Immature natural killer cell (primary cell): ENCODE measurements at regions not wholly inside any gene's neighbourhood (a gene's known extent, or its start where the extent isn't known, plus 50 kb on each side); places are given as distances from the start of the nearest gene placed in this dataset.

Experiments
- DNase-seq, 3 donors: peaks; one replicate each; pipeline ENCODE4 v3.0.0; 2022; ENCODE audit warnings: mixed read lengths in 1 of 3
- H3K27ac Mint-ChIP-seq, 6 donors: one replicate each; pipeline ENCODE4 v1.8.0; 2020; ENCODE audit warnings: mixed read lengths in 6 of 6, mild to moderate bottlenecking in 5 of 6, inconsistent platforms in 4 of 6, moderate library complexity in 3 of 6
- H3K27me3 Mint-ChIP-seq, 3 donors: one replicate each; pipeline ENCODE4 v1.8.0; 2020 to 2021; ENCODE audit warnings: low read depth in 3 of 3, mild to moderate bottlenecking in 3 of 3, mixed read lengths in 3 of 3, moderate library complexity in 3 of 3, inconsistent platforms in 1 of 3
- H3K36me3 Mint-ChIP-seq, 3 donors: one replicate each; pipeline ENCODE4 v1.8.0; 2020; ENCODE audit warnings: mixed read lengths in 3 of 3, inconsistent platforms in 2 of 3, mild to moderate bottlenecking in 2 of 3
- H3K4me1 Mint-ChIP-seq, 2 donors: one replicate each; pipeline ENCODE4 v1.8.0; 2020; ENCODE audit warnings: inconsistent platforms in 2 of 2, mild to moderate bottlenecking in 2 of 2, mixed read lengths in 2 of 2, moderate library complexity in 1 of 2
- H3K4me3 Mint-ChIP-seq, 5 donors: one replicate each; pipeline ENCODE4 v1.8.0; 2020; ENCODE audit warnings: mild to moderate bottlenecking in 5 of 5, mixed read lengths in 5 of 5, inconsistent platforms in 3 of 5, moderate library complexity in 3 of 5
- H3K9me3 Mint-ChIP-seq, 6 donors: one replicate each; pipeline ENCODE4 v1.8.0; 2020; ENCODE audit warnings: mild to moderate bottlenecking in 6 of 6, mixed read lengths in 6 of 6, inconsistent platforms in 4 of 6, moderate library complexity in 3 of 6

DNA sequence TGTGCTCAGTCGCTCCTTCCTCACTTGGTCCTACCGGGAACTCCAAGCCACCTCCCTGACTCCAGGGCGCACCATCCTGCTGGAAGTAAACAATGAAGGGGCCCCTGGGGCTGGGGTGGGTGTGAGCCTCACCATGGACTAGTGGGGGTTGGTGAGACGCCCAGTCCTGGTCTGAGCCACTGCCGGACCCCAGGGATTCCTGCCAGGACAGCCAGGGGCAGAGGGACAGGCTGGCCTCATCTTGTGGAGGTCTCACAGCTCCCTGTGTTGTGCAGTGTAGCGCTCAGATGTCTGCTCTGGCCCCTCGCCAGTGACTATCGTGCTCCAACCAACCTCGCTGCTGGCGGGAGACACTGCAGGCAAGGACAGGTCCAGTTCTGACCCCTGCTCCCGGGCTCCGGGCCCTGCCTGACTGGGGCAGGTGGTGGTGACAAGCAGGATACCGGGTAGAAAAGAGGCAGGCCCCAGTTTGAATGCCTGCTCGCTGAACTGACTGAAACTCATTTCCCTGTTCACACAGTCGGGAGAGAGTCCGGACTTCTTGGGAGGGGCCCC, 1021.4 kb downstream of the BRD1 start:
- Mint-ChIP-seq H3K4me3 (no peak overlapping the region), H3K27me3 (peaks cover 3 to 4% (median 3%) of the 10 kb centered on the region in 3 donors), H3K36me3 (no peaks in the 10 kb centered on the region), H3K4me1 (no peaks in the 10 kb centered on the region), H3K9me3 (no peaks in the 10 kb centered on the region), H3K27ac (no peak overlapping the region)
- DNase-seq = no peak

DNA sequence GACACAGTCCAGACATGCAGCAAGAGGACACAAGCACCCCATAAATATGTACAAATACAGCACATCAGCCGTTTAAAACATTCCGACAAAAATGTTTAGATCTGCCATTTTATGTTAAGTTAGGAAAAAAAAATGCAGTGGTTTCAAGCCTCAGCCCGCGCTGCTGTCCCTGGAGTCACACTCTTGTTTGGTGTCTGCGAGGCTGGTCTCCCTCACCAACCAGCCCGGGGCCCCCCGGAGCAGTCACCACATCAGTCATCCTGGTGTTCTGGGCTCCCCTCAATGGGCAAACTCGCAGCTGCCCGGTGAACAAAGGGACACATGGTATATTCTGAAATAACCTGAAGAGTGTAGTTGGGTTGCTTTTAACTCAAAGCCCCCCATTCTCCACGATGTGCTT, 1022.2 kb downstream of the BRD1 start:
- Mint-ChIP-seq H3K36me3 (no peaks in the 10 kb centered on the region), H3K4me3 (no peak overlapping the region), H3K27me3 (peaks cover 2 to 4% (median 3%) of the 10 kb centered on the region in 3 donors), H3K27ac (no peak overlapping the region), H3K4me1 (no peaks in the 10 kb centered on the region), H3K9me3 (no peaks in the 10 kb centered on the region)
- DNase-seq = no peak

DNA sequence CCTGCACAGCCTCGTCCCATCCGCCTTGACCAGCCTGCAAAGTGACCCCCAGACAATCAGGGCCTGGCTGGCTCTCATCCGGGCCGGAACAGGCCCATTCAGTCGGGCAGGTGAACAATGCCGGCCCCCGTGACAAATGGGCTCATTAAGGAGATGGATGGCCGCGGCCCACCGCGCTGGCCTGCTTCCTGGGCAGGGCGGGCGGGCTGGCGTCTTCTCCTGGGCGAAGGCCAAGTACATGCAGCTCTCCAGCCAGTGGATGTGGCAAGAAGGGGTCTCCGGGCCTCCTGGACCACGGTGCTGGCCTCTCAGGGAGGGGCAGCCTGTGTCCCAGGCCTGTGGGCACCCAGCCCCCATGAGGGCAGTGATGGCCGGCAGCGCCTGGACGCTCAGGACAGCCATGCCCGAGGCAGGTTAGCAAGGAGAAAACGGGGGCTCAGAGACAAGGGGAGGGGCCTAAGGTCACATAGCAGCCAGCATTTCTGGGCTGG, 1022.8 kb downstream of the BRD1 start:
- no peak for DNase-seq
- H3K27ac Mint-ChIP-seq = no peak overlapping the region
- peaks cover 2 to 4% (median 3%) of the 10 kb centered on the region in 3 donors for H3K27me3 Mint-ChIP-seq
- H3K4me3 Mint-ChIP-seq = no peak overlapping the region
- H3K9me3 Mint-ChIP-seq = no peaks in the 10 kb centered on the region
- H3K36me3 Mint-ChIP-seq = no peaks in the 10 kb centered on the region
- H3K4me1 Mint-ChIP-seq = no peaks in the 10 kb centered on the region

DNA sequence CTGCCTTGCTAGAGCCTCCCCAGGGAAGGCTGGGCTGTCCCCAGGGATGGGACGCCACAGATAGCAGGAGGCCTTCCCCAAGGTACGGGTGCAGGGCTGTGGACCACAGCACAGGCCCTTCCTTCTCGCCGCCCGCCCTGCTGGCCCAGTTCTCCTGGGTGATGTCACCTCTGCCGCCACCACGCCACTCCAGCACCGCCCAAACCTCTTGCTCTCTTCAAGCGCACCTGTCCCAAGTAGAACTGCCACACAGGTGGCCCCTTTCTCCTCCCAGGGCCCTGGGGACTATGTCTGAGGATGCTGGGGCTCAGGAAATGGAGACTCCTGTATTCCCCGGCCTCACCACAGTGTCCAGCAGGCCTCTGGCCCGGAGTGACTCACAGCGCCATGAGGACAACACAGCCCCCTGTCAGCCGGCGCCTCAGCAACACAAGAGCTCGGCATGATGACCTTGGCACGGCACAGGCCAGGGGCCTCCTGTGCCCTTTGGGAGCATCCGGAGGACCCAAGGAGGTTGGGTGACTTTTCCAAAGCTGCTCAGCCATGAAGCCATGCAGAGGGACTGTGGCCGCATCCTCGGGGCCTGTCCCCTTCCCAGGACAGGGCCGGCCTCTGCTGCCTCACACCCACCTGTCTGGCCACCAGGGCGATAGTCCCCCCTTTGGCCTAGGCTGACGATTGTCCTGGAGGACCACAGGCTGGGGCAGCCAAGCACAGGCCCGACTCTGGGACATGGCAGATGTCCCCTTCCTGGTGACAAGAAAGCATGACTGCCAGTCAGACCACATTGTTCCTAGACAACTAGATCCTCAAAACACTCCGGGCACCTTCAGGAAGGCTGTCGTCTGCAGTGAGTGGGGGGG, 1023.5 kb downstream of the BRD1 start:
- no peak overlapping the region for H3K4me3 Mint-ChIP-seq
- no peak overlapping the region for H3K27ac Mint-ChIP-seq
- no peaks in the 10 kb centered on the region for H3K4me1 Mint-ChIP-seq
- no peaks in the 10 kb centered on the region for H3K9me3 Mint-ChIP-seq
- no peak for DNase-seq
- H3K27me3 Mint-ChIP-seq = peaks cover 2 to 4% (median 3%) of the 10 kb centered on the region in 3 donors
- no peaks in the 10 kb centered on the region for H3K36me3 Mint-ChIP-seq

DNA sequence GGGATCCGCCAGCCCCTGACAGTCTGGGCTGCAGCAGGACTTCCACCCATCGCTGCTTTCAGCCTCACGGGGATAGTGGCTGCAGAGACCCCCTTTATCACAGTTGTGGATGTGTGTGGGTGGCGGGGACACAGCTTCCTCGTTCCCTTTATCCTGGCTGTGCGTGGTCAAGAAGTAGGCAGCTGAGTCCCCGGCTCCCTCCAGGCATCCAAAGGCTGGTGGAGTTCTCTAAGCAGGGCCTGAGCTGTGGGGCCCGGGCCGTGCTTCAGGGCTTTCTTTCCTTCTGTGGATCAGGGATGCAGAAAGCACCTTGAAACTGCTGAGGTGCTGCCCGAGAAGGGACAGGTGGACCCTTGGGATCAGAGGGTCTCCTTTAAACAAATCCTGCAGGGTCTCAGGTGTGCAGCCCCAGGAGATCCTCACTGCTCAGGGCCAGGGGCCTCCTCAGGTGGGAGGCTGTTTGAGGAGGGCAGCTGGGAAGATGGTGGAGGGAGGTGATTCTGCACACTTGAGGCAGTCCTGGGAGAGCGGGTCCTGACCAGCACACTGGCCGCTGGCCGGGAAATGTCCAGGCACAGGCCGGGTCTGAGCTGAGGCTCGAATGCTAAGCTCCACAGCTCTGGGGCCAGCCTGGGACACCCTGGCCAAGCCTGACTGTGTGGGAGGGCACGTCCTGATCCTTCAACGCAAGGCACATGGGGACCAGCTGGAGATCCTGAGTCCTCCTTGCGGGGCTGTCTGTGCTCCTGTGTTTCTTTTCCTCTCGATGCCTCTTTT, 1024.3 kb downstream of the BRD1 start:
- H3K36me3 Mint-ChIP-seq = no peaks in the 10 kb centered on the region
- no peaks in the 10 kb centered on the region for H3K9me3 Mint-ChIP-seq
- DNase-seq = no peak
- peaks cover 2 to 4% (median 3%) of the 10 kb centered on the region in 3 donors for H3K27me3 Mint-ChIP-seq
- H3K27ac Mint-ChIP-seq = no peak overlapping the region
- H3K4me3 Mint-ChIP-seq = no peak overlapping the region
- H3K4me1 Mint-ChIP-seq = no peaks in the 10 kb centered on the region

DNA sequence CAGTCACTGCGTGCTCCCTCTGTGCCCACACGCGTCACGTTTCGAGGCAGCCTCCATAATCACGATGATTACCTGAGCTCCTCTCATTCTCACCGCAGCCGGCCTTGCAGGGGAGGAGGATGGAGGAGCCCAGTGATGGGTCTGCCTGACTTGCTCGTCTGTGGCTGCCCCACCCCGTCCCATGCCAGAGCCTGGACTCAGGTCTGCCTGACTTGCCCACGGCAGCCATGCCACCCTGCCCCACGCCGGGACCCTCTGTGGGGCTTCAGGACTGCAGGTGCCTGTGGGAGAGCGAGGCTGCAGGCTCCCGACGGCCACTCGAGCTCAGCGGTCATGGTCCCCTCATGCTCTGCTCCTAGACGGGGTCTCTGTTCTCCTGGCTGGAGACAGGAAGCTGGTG, 1025.1 kb downstream of the BRD1 start:
- no peak overlapping the region for H3K27ac Mint-ChIP-seq
- no peaks in the 10 kb centered on the region for H3K9me3 Mint-ChIP-seq
- no peaks in the 10 kb centered on the region for H3K4me1 Mint-ChIP-seq
- no peak for DNase-seq
- peaks cover 0 to 3% (median 2%) of the 10 kb centered on the region in 3 donors for H3K27me3 Mint-ChIP-seq
- H3K36me3 Mint-ChIP-seq = no peaks in the 10 kb centered on the region
- no peak overlapping the region for H3K4me3 Mint-ChIP-seq

DNA sequence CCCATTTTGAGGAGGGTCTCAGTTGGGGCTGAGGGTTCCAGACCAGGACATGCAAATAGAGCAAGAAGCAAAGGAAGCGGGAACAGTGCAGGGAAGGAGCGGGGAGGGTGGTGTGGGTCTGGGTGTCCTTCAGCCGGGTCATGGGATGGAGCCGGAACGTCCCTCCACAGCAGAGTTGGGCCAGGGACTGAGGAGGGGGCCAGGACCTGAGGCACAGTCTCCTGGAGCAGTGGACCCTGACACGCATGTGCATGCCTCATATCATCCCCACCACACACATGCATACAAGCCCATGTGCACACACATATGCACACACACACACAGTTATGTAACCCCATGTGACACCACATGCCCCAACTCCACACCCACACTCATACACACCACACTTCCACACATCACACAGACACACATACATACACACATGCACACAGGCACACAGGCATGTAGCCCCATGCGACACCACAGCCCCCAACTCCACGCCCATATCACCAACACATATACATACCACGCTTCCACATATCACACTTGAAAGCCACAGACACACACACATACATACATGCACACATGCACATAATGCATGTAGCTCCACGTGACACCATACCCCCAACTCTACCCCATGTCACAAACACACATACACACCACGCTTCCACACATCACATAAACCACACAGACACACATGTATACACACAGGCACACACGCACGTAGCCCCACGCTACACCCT, 1026.6 kb downstream of the BRD1 start:
- H3K4me3 Mint-ChIP-seq = no peak overlapping the region
- H3K9me3 Mint-ChIP-seq = no peaks in the 10 kb centered on the region
- H3K4me1 Mint-ChIP-seq = no peaks in the 10 kb centered on the region
- H3K36me3 Mint-ChIP-seq = no peaks in the 10 kb centered on the region
- no peak for DNase-seq
- peaks cover 0 to 3% (median 2%) of the 10 kb centered on the region in 3 donors for H3K27me3 Mint-ChIP-seq
- H3K27ac Mint-ChIP-seq = no peak overlapping the region

DNA sequence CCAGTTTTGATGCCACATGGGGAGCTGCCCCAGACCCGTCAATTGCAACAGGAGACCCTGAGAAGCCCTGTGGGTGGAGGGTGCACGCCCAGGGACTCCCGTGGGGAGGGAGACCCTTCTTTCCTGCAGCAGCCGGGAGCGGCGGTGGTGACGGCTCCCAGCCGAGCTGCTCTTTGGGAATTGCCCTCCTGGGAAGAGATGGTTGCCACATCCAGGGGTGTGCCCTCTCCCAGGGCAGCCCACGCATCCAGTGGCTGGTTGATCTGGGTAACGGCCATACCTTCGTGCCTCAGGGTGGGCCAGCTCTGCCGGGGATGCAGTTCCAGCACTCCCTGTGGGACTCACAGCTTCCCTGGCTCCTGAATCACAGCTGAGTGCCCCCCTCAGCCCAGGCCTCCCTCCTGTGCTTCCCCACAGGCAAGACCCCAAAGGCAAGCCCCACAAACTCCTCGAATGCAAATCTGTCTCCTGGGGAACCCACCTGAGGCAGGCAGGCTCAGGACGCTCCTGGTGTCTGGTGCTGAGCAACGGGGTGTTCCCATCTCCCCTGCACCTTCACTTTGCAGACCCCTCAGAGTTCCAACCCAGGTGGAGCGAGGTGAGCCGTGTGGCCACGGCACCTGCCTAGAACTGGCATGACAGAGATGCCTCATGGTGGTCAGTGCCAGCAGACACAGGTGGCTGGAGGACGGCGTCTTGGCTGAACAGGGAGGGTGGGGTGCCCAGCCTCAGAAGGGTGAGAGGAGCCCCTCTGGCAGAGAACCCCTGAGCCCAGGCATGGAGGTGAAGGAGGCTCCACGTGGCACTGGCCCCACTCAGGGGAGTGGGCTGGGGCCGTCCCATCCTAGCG, 1027.4 kb downstream of the BRD1 start:
- Mint-ChIP-seq H3K4me1 (no peaks in the 10 kb centered on the region), H3K27ac (no peak overlapping the region), H3K36me3 (no peaks in the 10 kb centered on the region), H3K27me3 (peaks cover 0 to 3% (median under 1%) of the 10 kb centered on the region in 3 donors), H3K9me3 (no peaks in the 10 kb centered on the region), H3K4me3 (no peak overlapping the region)
- no peak for DNase-seq

DNA sequence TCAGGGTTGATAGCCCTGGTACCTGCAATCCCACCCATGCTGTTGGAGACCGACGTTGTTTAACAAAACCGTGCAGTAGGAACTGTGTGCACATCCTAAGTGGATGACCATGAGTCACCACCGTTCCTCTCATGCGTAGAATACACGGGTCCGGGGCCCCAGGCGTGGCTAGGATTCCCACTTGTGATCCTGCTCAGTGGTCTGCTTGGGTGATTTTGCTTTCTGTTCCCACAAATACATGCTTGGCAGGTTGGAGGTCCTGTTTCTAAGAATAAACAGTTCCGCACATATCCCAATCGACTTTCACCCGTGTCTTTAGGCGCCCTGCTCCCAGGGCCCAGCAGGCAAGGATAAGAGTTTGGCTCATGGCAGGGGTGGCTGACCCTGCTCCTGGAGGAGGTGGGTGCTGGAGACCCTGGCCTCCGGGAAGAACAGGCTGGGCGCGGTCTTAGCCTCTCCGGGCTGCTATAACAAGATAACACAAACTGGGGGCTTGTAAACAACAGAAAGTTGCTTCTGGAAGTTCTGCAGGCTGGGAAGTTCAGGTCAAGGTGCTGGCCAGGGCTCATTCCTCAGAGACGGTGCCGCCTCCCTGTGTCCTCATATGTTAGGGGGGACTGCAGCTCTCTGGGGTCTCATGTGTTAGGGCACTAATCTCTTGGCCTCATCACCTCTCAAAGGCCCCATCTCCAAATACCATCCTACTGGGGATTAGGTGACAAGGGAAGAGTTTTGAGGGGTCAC, 1028.3 kb downstream of the BRD1 start:
- Mint-ChIP-seq H3K27ac (no peak overlapping the region), H3K4me1 (no peaks in the 10 kb centered on the region), H3K4me3 (no peak overlapping the region), H3K27me3 (peaks cover 0 to 5% (median 0%) of the 10 kb centered on the region in 3 donors), H3K36me3 (no peaks in the 10 kb centered on the region), H3K9me3 (no peaks in the 10 kb centered on the region)
- DNase-seq = no peak

DNA sequence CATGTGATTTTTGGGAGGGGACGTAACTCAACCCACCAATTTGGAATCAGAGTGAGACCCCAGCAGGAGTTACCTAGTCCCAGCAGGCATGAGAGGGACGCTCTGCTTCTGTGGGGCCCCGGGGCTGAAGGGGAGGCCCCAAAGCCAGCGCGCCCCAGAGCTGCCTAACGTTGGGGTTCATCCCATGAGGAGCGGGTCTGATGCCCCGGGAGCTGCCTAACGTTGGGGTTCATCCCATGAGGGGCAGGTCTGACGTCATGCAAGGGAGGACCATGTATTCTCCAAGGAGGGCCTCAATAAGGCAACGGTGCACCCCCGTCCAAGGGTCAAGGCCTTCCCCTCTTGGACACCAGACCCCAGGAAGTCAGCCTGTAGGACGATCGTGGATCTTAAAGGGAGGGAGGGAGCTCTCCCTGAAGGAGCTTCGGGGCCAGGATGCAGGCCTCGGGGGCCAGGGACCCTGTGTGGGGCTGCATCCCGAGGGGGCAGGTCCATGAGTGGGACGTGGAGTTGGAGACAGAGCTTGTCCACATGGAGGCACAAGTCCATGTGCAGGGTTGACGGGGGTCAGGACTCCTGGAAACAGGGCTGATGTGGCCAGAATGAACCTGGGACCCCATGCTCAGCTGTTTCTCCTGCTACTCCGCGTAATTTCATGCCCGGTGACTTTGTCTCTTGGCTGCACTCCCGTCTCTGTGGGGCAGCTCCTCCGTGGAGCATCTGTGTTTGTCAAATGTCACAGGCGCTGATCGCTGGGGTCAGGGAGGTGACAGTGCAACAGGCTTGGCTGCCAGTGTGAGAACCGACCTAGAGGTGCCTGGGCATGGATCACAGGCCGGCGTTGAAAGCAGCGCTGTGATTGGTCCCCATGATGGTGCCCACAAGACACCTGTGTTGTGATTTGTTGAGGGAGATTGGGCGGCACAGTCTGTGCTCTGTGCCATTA, 1029.1 kb downstream of the BRD1 start:
- Mint-ChIP-seq H3K4me3 (no peak overlapping the region), H3K4me1 (no peaks in the 10 kb centered on the region), H3K36me3 (no peaks in the 10 kb centered on the region), H3K9me3 (no peaks in the 10 kb centered on the region), H3K27ac (no peak overlapping the region), H3K27me3 (peaks cover 0 to 2% (median 0%) of the 10 kb centered on the region in 3 donors)
- no peak for DNase-seq

DNA sequence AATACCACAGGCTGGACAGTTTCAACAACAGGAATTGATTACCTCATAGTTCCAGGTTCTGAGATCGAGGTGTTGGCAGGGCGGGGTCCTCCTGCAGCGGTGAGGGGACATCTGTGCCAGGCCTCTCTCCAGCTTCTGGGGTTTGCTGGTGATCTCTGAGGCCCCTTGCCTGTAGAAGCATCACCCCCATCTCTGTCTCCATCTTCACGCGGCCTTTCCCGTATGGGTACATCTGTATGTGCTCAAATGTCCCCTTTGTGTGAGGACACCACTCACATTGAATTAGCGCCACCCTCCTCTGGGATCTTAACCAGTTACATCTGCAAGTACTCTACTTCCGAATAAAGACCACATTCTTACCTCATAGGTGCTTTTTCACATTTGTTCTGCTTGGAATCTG, 1029.9 kb downstream of the BRD1 start:
- H3K4me3 Mint-ChIP-seq = no peak overlapping the region
- H3K4me1 Mint-ChIP-seq = no peaks in the 10 kb centered on the region
- no peak for DNase-seq
- H3K36me3 Mint-ChIP-seq = no peaks in the 10 kb centered on the region
- H3K27ac Mint-ChIP-seq = no peak overlapping the region
- H3K27me3 Mint-ChIP-seq = peaks cover 0 to 2% (median under 1%) of the 10 kb centered on the region in 3 donors
- no peaks in the 10 kb centered on the region for H3K9me3 Mint-ChIP-seq
